Endothelial cell of umbilical vein (primary cell): ENCODE measurements at regions not wholly inside any gene's neighbourhood (a gene's known extent, or its start where the extent isn't known, plus 50 kb on each side); places are given as distances from the start of the nearest gene placed in this dataset.

Experiments used
- EZH2 ChIP-seq: IDR thresholded peaks from 2 replicates; pipeline ENCODE4 v1.6.1; 2012; ENCODE audit warnings: borderline replicate concordance, low read depth, mild to moderate bottlenecking, moderate library complexity, low read length, inconsistent platforms; ENCODE audit not compliant: severe bottlenecking
- POLR2AphosphoS5 ChIP-seq: IDR thresholded peaks from 2 replicates; pipeline ENCODE4 v1.6.1; 2012; ENCODE audit warnings: low read depth, mild to moderate bottlenecking, control low read depth, low read length, moderate library complexity; ENCODE audit not compliant: insufficient read depth
- TF ChIP-seq, protein P1 (sequence below), 2 donors: IDR thresholded peaks; 1 replicate in 1 of 2; 2 replicates in 1 of 2; pipeline ENCODE4 v1.5.1; 2011; ENCODE audit warnings: low read length in 2 of 2, mild to moderate bottlenecking in 2 of 2, moderate library complexity in 2 of 2, control low read depth in 1 of 2, inconsistent platforms in 1 of 2, low read depth in 1 of 2; ENCODE audit not compliant: insufficient read depth in 1 of 2; ENCODE audit errors: extremely low read depth in 1 of 2
- TF ChIP-seq, protein P2 (sequence below): IDR thresholded peaks from 2 replicates; pipeline ENCODE4 v1.6.1; 2011; ENCODE audit not compliant: insufficient read depth, insufficient read length

DNA sequence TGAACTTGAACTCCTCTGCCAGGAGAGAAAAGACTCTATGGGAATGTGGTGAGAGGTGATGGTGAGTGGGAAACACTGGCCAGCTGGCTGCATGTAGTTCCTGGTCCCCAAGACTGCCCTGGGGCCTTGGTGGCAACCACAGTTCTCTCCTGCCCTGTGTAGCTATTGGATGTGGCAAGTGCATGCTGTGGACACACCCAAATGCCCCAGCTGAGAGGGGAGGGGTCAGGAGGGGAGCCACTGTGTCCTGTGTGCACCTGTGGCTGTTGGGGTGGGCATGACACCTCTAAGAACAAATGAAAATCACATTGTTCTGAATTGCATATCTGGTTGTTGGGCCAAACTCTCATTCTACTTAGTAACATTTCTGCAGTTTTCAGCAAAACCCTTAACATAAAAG, 409.6 kb downstream of the NSUN3 start:
- TF ChIP-seq POLR2AphosphoS5 (no peak), EZH2 (no peak)
- TF ChIP-seq, protein P1, sequence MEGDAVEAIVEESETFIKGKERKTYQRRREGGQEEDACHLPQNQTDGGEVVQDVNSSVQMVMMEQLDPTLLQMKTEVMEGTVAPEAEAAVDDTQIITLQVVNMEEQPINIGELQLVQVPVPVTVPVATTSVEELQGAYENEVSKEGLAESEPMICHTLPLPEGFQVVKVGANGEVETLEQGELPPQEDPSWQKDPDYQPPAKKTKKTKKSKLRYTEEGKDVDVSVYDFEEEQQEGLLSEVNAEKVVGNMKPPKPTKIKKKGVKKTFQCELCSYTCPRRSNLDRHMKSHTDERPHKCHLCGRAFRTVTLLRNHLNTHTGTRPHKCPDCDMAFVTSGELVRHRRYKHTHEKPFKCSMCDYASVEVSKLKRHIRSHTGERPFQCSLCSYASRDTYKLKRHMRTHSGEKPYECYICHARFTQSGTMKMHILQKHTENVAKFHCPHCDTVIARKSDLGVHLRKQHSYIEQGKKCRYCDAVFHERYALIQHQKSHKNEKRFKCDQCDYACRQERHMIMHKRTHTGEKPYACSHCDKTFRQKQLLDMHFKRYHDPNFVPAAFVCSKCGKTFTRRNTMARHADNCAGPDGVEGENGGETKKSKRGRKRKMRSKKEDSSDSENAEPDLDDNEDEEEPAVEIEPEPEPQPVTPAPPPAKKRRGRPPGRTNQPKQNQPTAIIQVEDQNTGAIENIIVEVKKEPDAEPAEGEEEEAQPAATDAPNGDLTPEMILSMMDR (IDR thresholded peaks at IDR 0.05; ENCODE audit: extremely low read depth in 1 of 2, insufficient read depth in 1 of 2, low read depth in 1 of 2, low read length in 2 of 2): no peak
- TF ChIP-seq, protein P2, sequence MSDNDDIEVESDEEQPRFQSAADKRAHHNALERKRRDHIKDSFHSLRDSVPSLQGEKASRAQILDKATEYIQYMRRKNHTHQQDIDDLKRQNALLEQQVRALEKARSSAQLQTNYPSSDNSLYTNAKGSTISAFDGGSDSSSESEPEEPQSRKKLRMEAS: no peak
